GM18508 (cell line): ENCODE measurements at regions not wholly inside any gene's neighbourhood (a gene's known extent, or its start where the extent isn't known, plus 50 kb on each side); places are given as distances from the start of the nearest gene placed in this dataset.

ENCODE experiments used
- ATAC-seq: cut with Tn5 transposase; IDR thresholded peaks from one replicate; pipeline ENCODE4 v1.9.1; 2021; ENCODE audit warnings: moderate number of reproducible peaks; ENCODE audit not compliant: insufficient read depth, unreplicated experiment

GRCh38 chr4:140316799-140317198 lies 56.6 kb upstream of the SCOC start:
- no peak for ATAC-seq

GRCh38 chr4:140315970-140316369 lies 57.5 kb upstream of the SCOC start:
- no peak for ATAC-seq

GRCh38 chr4:140315438-140315837 lies 58.0 kb upstream of the SCOC start:
- ATAC-seq, result no peak

GRCh38 chr4:140315019-140315418 lies 58.4 kb upstream of the SCOC start:
- no peak for ATAC-seq

GRCh38 chr4:140312100-140312499 lies 61.3 kb upstream of the SCOC start:
- ATAC-seq, result no peak

GRCh38 chr4:140311257-140311835 lies 62.1 kb upstream of the SCOC start:
- no peak for ATAC-seq

- no peak for ATAC-seq
Observed at GRCh38 chr4:140309124-140309870, 64.1 kb upstream of the SCOC start.

- ATAC-seq, result no peak
Observed at GRCh38 chr4:140308366-140309123, 64.9 kb upstream of the SCOC start.

- ATAC-seq, result no peak
Observed at GRCh38 chr4:140305053-140305452, 68.4 kb upstream of the SCOC start.

GRCh38 chr4:140304346-140304745 lies 69.1 kb upstream of the SCOC start:
- no peak for ATAC-seq

GRCh38 chr4:140302151-140302859 lies 71.1 kb upstream of the SCOC start:
- ATAC-seq, result no peak

GRCh38 chr4:140300271-140300970 lies 73.0 kb upstream of the SCOC start:
- ATAC-seq, result no peak

- ATAC-seq, result no peak
Observed at GRCh38 chr4:140298001-140298400, 75.4 kb upstream of the SCOC start.

- no peak for ATAC-seq
Observed at GRCh38 chr4:140297221-140297570, 76.2 kb upstream of the SCOC start.

GRCh38 chr4:140296335-140297220 lies 76.9 kb upstream of the SCOC start:
- no peak for ATAC-seq

- no peak for ATAC-seq
Observed at GRCh38 chr4:140293979-140294378, 79.5 kb upstream of the SCOC start.

- ATAC-seq, result no peak
Observed at GRCh38 chr4:140291259-140291658, 82.2 kb upstream of the SCOC start.

GRCh38 chr4:140289486-140289885 lies 84.0 kb upstream of the SCOC start:
- no peak for ATAC-seq

GRCh38 chr4:140286456-140286855 lies 87.0 kb upstream of the SCOC start:
- no peak for ATAC-seq
